GM12891 (cell line): ENCODE measurements at regions not wholly inside any gene's neighbourhood (a gene's known extent, or its start where the extent isn't known, plus 50 kb on each side); places are given as distances from the start of the nearest gene placed in this dataset.

Experiments
- PAX5 ChIP-seq: IDR thresholded peaks from 2 replicates; pipeline ENCODE4 v1.6.1; 2011; ENCODE audit warnings: low read length, moderate library complexity, mild to moderate bottlenecking; ENCODE audit not compliant: insufficient read depth, severe bottlenecking
- POLR2A ChIP-seq: IDR thresholded peaks from 2 replicates; pipeline ENCODE4 v1.6.1; 2011; ENCODE audit warnings: low read depth, low read length, control low read depth
- POLR2AphosphoS5 ChIP-seq: IDR thresholded peaks from 2 replicates; pipeline ENCODE4 v1.6.1; 2011; ENCODE audit warnings: low read depth, low read length, control low read depth
- SPI1 ChIP-seq: IDR thresholded peaks from 2 replicates; pipeline ENCODE4 v1.6.1; 2011; ENCODE audit warnings: low read depth, low read length, control low read depth
- TAF1 ChIP-seq: IDR thresholded peaks from 2 replicates; pipeline ENCODE4 v1.6.1; 2011; ENCODE audit warnings: low read depth, low read length, control low read depth

DNA sequence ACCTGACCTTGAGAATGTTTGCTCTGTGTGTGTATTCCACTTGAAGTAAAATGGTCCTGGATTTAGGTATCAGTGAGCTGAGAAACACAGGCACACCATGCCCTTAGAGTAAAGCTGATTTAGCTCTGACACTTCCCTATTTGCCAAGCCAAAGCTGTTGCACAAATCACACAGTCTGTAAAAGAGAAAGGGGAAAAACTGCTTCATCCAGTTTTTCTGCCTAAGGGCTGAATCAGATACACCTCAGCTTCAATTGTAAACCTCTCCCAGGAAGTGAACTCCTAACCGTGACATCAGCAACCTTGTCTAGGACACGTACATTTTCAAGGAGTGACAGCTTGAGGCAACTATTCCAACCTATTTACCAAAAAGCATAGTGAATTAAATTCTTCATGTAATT is 150.4 kb downstream of the NR4A2 start:
- TF ChIP-seq POLR2AphosphoS5 (no peak), POLR2A (no peak), PAX5 (no peak), SPI1 (no peak), TAF1 (no peak)
